HG02678 (cell line): ENCODE measurements at regions not wholly inside any gene's neighbourhood (a gene's known extent, or its start where the extent isn't known, plus 50 kb on each side); places are given as distances from the start of the nearest gene placed in this dataset.
A peak's percentile ranks its signal among the peaks of the same experiment; 100 is the strongest.
"Not testable (repeated sequence)": the region's sequence is repeated elsewhere in the genome, so short reads cannot be mapped to it uniquely, and the experiment has no call there.

ENCODE experiments used
- ATAC-seq: cut with Tn5 transposase; IDR thresholded peaks from one replicate; pipeline ENCODE4 v1.9.1; 2021; ENCODE audit warnings: mild to moderate bottlenecking, moderate library complexity; ENCODE audit not compliant: unreplicated experiment

- ATAC-seq = no peak
Measured at GRCh38 chr6:170003451-170004160, 252.2 kb downstream of the ERMARD start.

- ATAC-seq = no peak
Measured at GRCh38 chr6:170003027-170003426, 251.6 kb downstream of the ERMARD start.

- not testable (repeated sequence) for ATAC-seq
Measured at GRCh38 chr6:170001782-170002181, 250.4 kb downstream of the ERMARD start.

GRCh38 chr6:170000071-170000843 is 248.8 kb downstream of the ERMARD start:
- ATAC-seq = no peak

DNA sequence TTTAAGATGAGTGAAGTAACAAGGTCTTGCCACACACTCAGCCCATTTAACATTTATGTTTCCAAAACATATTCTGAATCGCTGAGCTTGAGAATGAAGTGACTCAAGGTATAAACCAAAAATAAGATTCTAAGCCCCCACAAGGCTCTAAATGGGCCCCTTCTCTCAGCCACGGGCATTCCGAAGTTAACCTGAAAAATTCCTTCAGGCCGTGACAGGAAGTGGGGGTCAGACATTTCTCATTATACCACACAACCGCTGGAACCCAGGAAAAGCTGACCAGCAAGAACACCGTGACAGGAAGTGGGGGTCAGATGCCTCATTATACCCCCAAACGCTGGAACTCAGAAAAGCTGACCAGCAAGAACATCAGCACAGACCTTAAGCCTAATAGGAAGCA is 247.9 kb downstream of the ERMARD start:
- ATAC-seq = no peak

- ATAC-seq = no peak
Measured at GRCh38 chr6:169998457-169998856, 247.0 kb downstream of the ERMARD start.

GRCh38 chr6:169997930-169998218 is 246.5 kb downstream of the ERMARD start:
- ATAC-seq = no peak

- no peak for ATAC-seq
Measured at GRCh38 chr6:169997187-169997929, 245.9 kb downstream of the ERMARD start.

DNA sequence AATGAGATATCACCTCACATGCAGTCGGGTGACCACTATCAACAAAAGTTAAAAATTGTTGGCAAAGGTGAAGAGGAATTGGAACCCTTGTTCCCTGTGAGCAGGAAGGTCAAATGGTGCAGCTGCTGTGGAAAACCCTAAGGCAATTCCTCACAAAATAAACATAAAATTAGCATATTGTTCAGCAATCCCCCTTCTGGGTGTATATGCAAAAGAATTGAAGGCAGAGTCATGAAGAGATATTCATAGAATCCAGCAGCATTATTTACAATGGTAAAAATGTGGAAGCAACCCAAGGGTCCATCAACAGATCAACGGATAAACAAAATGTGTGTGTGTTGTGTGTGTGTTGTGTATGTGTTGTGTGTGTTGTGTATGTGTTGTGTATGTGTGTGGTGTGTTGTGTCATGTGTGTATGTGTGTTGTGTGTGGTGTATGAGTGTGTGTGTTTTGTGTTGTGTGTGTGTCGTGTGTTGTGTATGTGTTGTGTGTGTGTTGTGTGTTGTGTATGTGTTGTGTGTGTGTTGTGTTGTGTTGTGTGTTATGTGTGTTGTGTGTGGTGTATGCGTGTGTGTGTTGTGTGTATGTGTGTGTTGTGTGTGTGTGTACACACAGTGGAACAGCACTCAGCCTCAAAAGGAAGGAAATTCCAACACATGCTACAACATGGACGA is 245.1 kb downstream of the ERMARD start:
- ATAC-seq = no peak

- no peak for ATAC-seq
Measured at GRCh38 chr6:169994739-169995138, 243.3 kb downstream of the ERMARD start.

- no peak for ATAC-seq
Measured at GRCh38 chr6:169993861-169994481, 242.5 kb downstream of the ERMARD start.

- no peak for ATAC-seq
Measured at GRCh38 chr6:169991913-169992312, 240.5 kb downstream of the ERMARD start.

DNA sequence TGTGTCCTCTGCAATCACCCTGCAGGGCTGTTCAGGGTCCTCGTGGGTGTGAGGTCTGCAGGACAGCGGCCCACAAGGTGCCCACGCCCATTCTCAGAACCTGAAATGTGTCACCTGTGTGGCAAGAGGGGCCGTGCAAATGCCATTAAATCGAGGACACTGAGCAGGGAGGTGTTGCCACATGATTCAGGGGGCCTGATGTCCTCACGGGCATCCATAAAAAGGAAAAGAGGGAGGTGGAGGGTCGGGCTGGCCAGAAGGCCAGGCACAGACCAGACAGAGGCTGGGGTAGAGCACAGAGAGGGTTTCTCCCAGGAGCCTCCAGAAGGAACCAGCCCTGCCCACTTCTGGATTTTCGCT is 239.6 kb downstream of the ERMARD start:
- ATAC-seq = no peak

GRCh38 chr6:169990095-169991030 is 238.9 kb downstream of the ERMARD start:
- ATAC-seq = peak; percentile 57

DNA sequence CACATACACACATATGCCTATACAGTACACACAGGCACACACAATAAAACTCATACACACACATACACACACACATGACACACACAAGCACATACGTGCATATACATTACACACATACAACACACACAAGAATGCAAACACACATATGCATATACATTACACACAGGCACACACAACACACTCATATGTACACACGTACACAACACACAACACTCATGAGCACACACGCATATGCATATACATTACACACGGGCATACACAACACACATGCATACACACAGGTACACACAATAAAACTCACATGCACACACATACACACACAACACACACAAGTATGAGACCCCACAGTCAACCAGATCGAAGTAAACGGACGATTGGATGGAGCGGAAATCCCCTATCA is 238.2 kb downstream of the ERMARD start:
- ATAC-seq = no peak

DNA sequence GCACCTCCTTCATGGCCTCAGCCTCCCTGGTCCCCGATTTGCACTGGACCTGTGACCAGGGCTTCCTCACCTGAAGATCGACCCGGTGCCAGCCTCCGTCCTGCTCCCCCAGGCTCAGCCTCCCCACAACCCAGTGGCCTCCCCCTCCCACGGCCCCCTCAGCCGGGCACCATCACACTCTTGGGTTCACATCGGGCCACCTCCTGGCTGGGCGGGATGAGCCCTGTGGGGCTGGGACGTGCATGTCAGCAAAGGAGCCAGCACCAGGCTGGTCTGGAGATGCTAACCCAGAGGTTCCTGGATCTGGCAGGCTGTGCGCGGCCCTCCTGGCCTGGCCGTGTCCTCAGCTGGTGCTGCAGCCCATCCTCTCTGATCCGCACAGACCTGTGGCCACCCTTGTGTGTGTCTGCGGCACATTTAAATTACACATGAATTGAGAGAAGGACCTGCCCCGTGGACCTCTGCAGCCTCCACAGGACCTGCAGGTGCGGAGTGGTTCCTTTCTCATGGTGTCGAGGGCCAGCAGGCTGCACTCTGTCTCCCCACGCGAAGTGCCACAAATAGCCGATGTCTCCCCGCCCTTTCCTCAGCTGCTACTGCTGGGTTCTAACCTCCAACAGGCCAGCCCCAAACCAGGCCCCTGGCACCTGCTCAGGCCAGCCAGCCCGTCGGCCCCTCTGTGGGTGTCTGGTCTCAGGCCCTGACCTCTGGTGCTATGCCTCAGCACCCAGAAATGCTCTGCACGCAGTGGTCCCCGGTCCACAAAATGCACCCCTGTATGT is 237.5 kb downstream of the ERMARD start:
- ATAC-seq = no peak

DNA sequence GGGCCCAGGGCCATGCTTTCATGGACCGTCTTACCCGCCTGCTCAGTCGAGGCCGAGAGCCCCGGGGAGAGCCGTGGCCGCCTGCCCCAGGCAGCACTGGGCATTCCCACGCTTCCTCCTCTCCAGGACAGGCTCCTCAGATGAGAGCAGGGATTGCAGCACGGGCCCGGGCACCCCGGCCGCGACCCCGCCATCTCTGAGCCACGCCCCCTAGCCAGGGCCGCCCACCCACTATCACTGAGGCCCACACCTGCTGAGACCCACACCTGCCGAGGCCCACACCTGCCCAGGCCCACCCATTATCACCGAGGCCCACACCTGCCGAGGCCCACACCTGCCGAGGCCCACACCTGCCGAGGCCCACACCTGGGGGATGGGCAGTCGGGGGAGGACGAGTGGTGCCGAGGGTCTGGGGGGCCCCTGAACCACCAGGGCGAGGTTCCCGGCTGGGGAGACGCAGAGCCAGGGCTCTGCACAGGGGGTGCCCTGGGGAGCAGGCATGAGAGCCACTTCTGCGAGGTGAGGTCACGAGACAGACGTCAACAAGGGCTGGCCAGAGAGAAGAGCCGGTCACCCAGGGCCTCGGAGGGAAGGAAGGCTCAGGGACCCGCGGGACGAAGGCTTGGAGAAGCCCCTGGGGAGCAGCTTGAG is 235.6 kb downstream of the ERMARD start:
- no peak for ATAC-seq

GRCh38 chr6:169986171-169986847 is 234.9 kb downstream of the ERMARD start:
- ATAC-seq = no peak
